Keratinocyte (primary cell): ENCODE measurements at regions not wholly inside any gene's neighbourhood (a gene's known extent, or its start where the extent isn't known, plus 50 kb on each side); places are given as distances from the start of the nearest gene placed in this dataset.

Source experiments
- DNase-seq: peaks from one replicate; pipeline ENCODE4 v3.0.0-alpha.2; 2011; ENCODE audit warnings: low read depth, missing footprints, low spot score
- FAIRE-seq: peaks from 2 replicates; lab custom pipeline; 2011; peaks lifted over from hg19 to GRCh38; lab: Jason Lieb, UNC
- H2AFZ ChIP-seq: 2 replicates; pipeline ENCODE4 v1.6.0; 2012; ENCODE audit warnings: low read length, control low read depth, inconsistent platforms; ENCODE audit not compliant: control insufficient read depth
- H3K27ac ChIP-seq: 2 replicates; pipeline ENCODE4 v1.5.1; 2011; ENCODE audit warnings: low read length; ENCODE audit not compliant: control insufficient read depth, insufficient read depth
- H3K27me3 ChIP-seq: 3 replicates; pipeline ENCODE4 v1.6.0; 2011; ENCODE audit warnings: low read length; ENCODE audit not compliant: control insufficient read depth, insufficient read depth; ENCODE audit errors: extremely low read depth
- H3K36me3 ChIP-seq, 2 experiments: 2 replicates in 1 of 2; 3 replicates in 1 of 2; pipeline ENCODE4 v1.5.1; 2011; ENCODE audit warnings: low read length in 2 of 2, mild to moderate bottlenecking in 1 of 2; ENCODE audit not compliant: control insufficient read depth in 2 of 2, insufficient read depth in 2 of 2; ENCODE audit errors: extremely low read depth in 1 of 2
- H3K4me1 ChIP-seq: 3 replicates; pipeline ENCODE4 v1.5.1; 2011; ENCODE audit warnings: low read length; ENCODE audit not compliant: control insufficient read depth, insufficient read depth; ENCODE audit errors: extremely low read depth
- H3K4me2 ChIP-seq: 3 replicates; pipeline ENCODE4 v1.6.0; 2011; ENCODE audit warnings: low read depth, low read length; ENCODE audit not compliant: control insufficient read depth, insufficient read depth; ENCODE audit errors: extremely low read depth
- H3K4me3 ChIP-seq, 3 experiments: fragments of 200-600 bp in 1 of 3; sonication (generic) in 1 of 3; 2 replicates in 2 of 3; 3 replicates in 1 of 3; pipeline ENCODE4 v1.5.1; 2011 to 2016; ENCODE audit warnings: low read length in 3 of 3, mild to moderate bottlenecking in 3 of 3, control low read depth in 2 of 3, inconsistent platforms in 1 of 3, low read depth in 1 of 3, mixed read lengths in 1 of 3, mixed run types in 1 of 3, moderate library complexity in 1 of 3; ENCODE audit not compliant: control insufficient read depth in 2 of 3, insufficient read depth in 2 of 3; ENCODE audit errors: extremely low read depth in 1 of 3
- H3K79me2 ChIP-seq: 2 replicates; pipeline ENCODE4 v1.6.0; 2012; ENCODE audit warnings: low read length; ENCODE audit not compliant: control insufficient read depth, insufficient read depth
- H3K9ac ChIP-seq: 3 replicates; pipeline ENCODE4 v1.6.0; 2011; ENCODE audit warnings: low read length; ENCODE audit not compliant: control insufficient read depth, insufficient read depth; ENCODE audit errors: extremely low read depth
- H3K9me1 ChIP-seq: 3 replicates; pipeline ENCODE4 v1.6.0; 2011; ENCODE audit warnings: low read length; ENCODE audit not compliant: control insufficient read depth, insufficient read depth; ENCODE audit errors: extremely low read depth
- H3K9me3 ChIP-seq: 2 replicates; pipeline ENCODE4 v1.5.1; 2012; ENCODE audit warnings: low read depth, low read length; ENCODE audit not compliant: control insufficient read depth
- H4K20me1 ChIP-seq: 3 replicates; pipeline ENCODE4 v1.6.0; 2011; ENCODE audit warnings: low read length; ENCODE audit not compliant: control insufficient read depth, insufficient read depth; ENCODE audit errors: extremely low read depth
- CTCF ChIP-seq, 3 experiments: IDR thresholded peaks in 1 of 3; conservative IDR thresholded peaks in 1 of 3; optimal IDR thresholded peaks in 1 of 3; 2 replicates in 2 of 3; 3 replicates in 1 of 3; pipeline versions ENCODE3 to v1.5.1; 2011; ENCODE audit warnings: low read length in 3 of 3, mild to moderate bottlenecking in 3 of 3, moderate library complexity in 2 of 3, control low read depth in 1 of 3, inconsistent platforms in 1 of 3; ENCODE audit not compliant: insufficient read depth in 2 of 3; ENCODE audit errors: extremely low read depth in 1 of 3
- EZH2 ChIP-seq: IDR thresholded peaks from one replicate; pipeline ENCODE4 v1.6.1; 2012; ENCODE audit warnings: inconsistent platforms, mild to moderate bottlenecking, low read length, moderate library complexity
- dilution Hi-C: fragments of 300-500 bp; cut with MboI; formaldehyde crosslinking; loops from one replicate; pipeline ENCODE4 v1.7.0; 2020; ENCODE audit warnings: low sequenced_read_pairs; ENCODE audit not compliant: extremely low pct_ligation_motif_present

- H3K27me3 ChIP-seq: no peaks in the 10 kb centered on the region
- no peak overlapping the region for H3K9ac ChIP-seq
- H3K4me1 ChIP-seq: no peaks in the 10 kb centered on the region
- TF ChIP-seq CTCF (optimal IDR thresholded peaks at IDR 0.05 in 1 of 3, IDR thresholded peaks at IDR 0.05 in 1 of 3, conservative IDR thresholded peaks at IDR 0.05 in 1 of 3; ENCODE audit: extremely low read depth in 1 of 3, insufficient read depth in 2 of 3, low read length in 3 of 3) (no peak), EZH2 (no peak)
- no peaks in the 10 kb centered on the region for H3K9me3 ChIP-seq
- FAIRE-seq (no peak), DNase-seq (no peak)
- H3K4me3 ChIP-seq: no peak overlapping the region
- no peaks in the 10 kb centered on the region for H3K79me2 ChIP-seq
- dilution Hi-C loops: no loop called here
- no peak overlapping the region for H3K4me2 ChIP-seq
- no peaks in the 10 kb centered on the region for H3K9me1 ChIP-seq
- H3K27ac ChIP-seq: no peak overlapping the region
- no peaks in the 10 kb centered on the region for H4K20me1 ChIP-seq
- no peaks in the 10 kb centered on the region for H3K36me3 ChIP-seq
- no peak overlapping the region for H2AFZ ChIP-seq
Observed at GRCh38 chr5:13276156-13276555, 668.3 kb downstream of the DNAH5 start.

GRCh38 chr5:13263701-13264100 is 680.8 kb downstream of the DNAH5 start:
- dilution Hi-C loops: no loop called here
- FAIRE-seq (no peak), DNase-seq (no peak)
- Histone ChIP-seq H3K27ac (no peak overlapping the region), H3K4me1 (no peaks in the 10 kb centered on the region), H3K4me3 (no peak overlapping the region), H3K27me3 (no peaks in the 10 kb centered on the region), H3K9ac (no peak overlapping the region), H3K4me2 (no peak overlapping the region), H3K36me3 (no peaks in the 10 kb centered on the region), H2AFZ (no peak overlapping the region), H3K79me2 (no peaks in the 10 kb centered on the region), H3K9me1 (no peaks in the 10 kb centered on the region), H4K20me1 (no peaks in the 10 kb centered on the region), H3K9me3 (no peaks in the 10 kb centered on the region)
- TF ChIP-seq CTCF (optimal IDR thresholded peaks at IDR 0.05 in 1 of 3, IDR thresholded peaks at IDR 0.05 in 1 of 3, conservative IDR thresholded peaks at IDR 0.05 in 1 of 3; ENCODE audit: extremely low read depth in 1 of 3, insufficient read depth in 2 of 3, low read length in 3 of 3) (no peak), EZH2 (no peak)
